ENCODE measurements at regions not wholly inside any gene's neighbourhood (a gene's known extent, or its start where the extent isn't known, plus 50 kb on each side); places are given as distances from the start of the nearest gene placed in this dataset.

GRCh38 chr6:140276133-140276532, 901.7 kb upstream of the CITED2 start:
- no peak for TF ChIP-seq POLR2AphosphoS5 (IDR thresholded peaks at IDR 0.05)
- TF ChIP-seq, protein P1, sequence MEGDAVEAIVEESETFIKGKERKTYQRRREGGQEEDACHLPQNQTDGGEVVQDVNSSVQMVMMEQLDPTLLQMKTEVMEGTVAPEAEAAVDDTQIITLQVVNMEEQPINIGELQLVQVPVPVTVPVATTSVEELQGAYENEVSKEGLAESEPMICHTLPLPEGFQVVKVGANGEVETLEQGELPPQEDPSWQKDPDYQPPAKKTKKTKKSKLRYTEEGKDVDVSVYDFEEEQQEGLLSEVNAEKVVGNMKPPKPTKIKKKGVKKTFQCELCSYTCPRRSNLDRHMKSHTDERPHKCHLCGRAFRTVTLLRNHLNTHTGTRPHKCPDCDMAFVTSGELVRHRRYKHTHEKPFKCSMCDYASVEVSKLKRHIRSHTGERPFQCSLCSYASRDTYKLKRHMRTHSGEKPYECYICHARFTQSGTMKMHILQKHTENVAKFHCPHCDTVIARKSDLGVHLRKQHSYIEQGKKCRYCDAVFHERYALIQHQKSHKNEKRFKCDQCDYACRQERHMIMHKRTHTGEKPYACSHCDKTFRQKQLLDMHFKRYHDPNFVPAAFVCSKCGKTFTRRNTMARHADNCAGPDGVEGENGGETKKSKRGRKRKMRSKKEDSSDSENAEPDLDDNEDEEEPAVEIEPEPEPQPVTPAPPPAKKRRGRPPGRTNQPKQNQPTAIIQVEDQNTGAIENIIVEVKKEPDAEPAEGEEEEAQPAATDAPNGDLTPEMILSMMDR (IDR thresholded peaks at IDR 0.05): no peak
- no peak for TF ChIP-seq POLR2A (IDR thresholded peaks at IDR 0.05)
